Osteocyte (in vitro differentiated cells): ENCODE measurements at regions not wholly inside any gene's neighbourhood (a gene's known extent, or its start where the extent isn't known, plus 50 kb on each side); places are given as distances from the start of the nearest gene placed in this dataset.

Experiments used
- DNase-seq: peaks from one replicate; pipeline ENCODE4 v3.0.0; 2021; ENCODE audit warnings: mixed read lengths; ENCODE audit not compliant: unreplicated experiment; ENCODE audit errors: extremely low spot score
- H3K27ac Mint-ChIP-seq: one replicate; pipeline ENCODE4 v1.8.0; 2021; ENCODE audit warnings: mild to moderate bottlenecking, mixed read lengths; ENCODE audit not compliant: unreplicated experiment
- H3K27me3 Mint-ChIP-seq: one replicate; pipeline ENCODE4 v1.8.0; 2021; ENCODE audit warnings: mixed read lengths; ENCODE audit not compliant: unreplicated experiment
- H3K36me3 Mint-ChIP-seq: one replicate; pipeline ENCODE4 v1.8.0; 2021; ENCODE audit warnings: mixed read lengths; ENCODE audit not compliant: unreplicated experiment
- H3K4me1 Mint-ChIP-seq: one replicate; pipeline ENCODE4 v1.8.0; 2021; ENCODE audit warnings: mixed read lengths; ENCODE audit not compliant: unreplicated experiment
- H3K4me3 Mint-ChIP-seq: one replicate; pipeline ENCODE4 v1.8.0; 2021; ENCODE audit warnings: mild to moderate bottlenecking, moderate library complexity, mixed read lengths; ENCODE audit not compliant: unreplicated experiment
- H3K9me3 Mint-ChIP-seq: one replicate; pipeline ENCODE4 v1.8.0; 2021; ENCODE audit warnings: mixed read lengths; ENCODE audit not compliant: unreplicated experiment
- CTCF ChIP-seq: fragments of 200-600 bp; sonication (generic); IDR thresholded peaks from 2 replicates; pipeline ENCODE4 v1.5.0; 2021; ENCODE audit warnings: antibody characterized with exemption, mild to moderate bottlenecking, moderate library complexity

- Mint-ChIP-seq H3K27me3 (no peaks in the 10 kb centered on the region), H3K27ac (no peak overlapping the region), H3K9me3 (peaks cover 57% of the 10 kb centered on the region), H3K4me3 (no peak overlapping the region), H3K4me1 (no peaks in the 10 kb centered on the region), H3K36me3 (no peaks in the 10 kb centered on the region)
- TF ChIP-seq CTCF = no peak
- DNase-seq = no peak
These were observed 528.8 kb downstream of the IRX1 start for GRCh38 chr5:4124221-4124970.

GRCh38 chr5:4128994-4129393, 533.4 kb downstream of the IRX1 start:
- H3K9me3 Mint-ChIP-seq = peaks cover 60% of the 10 kb centered on the region
- H3K4me1 Mint-ChIP-seq = no peaks in the 10 kb centered on the region
- H3K4me3 Mint-ChIP-seq = no peak overlapping the region
- no peaks in the 10 kb centered on the region for H3K36me3 Mint-ChIP-seq
- TF ChIP-seq CTCF = no peak
- H3K27me3 Mint-ChIP-seq = no peaks in the 10 kb centered on the region
- no peak overlapping the region for H3K27ac Mint-ChIP-seq
- DNase-seq = no peak

- DNase-seq = no peak
- Mint-ChIP-seq H3K27ac (no peak overlapping the region), H3K4me1 (no peaks in the 10 kb centered on the region), H3K27me3 (no peaks in the 10 kb centered on the region), H3K9me3 (peaks cover 55% of the 10 kb centered on the region), H3K36me3 (no peaks in the 10 kb centered on the region), H3K4me3 (no peak overlapping the region)
- no peak for TF ChIP-seq CTCF
These were observed 533.9 kb downstream of the IRX1 start for GRCh38 chr5:4129523-4129922.

GRCh38 chr5:4130819-4131218, 535.2 kb downstream of the IRX1 start:
- no peak for TF ChIP-seq CTCF
- H3K27me3 Mint-ChIP-seq = no peaks in the 10 kb centered on the region
- no peaks in the 10 kb centered on the region for H3K4me1 Mint-ChIP-seq
- no peak overlapping the region for H3K4me3 Mint-ChIP-seq
- no peaks in the 10 kb centered on the region for H3K36me3 Mint-ChIP-seq
- DNase-seq = no peak
- H3K9me3 Mint-ChIP-seq = peaks cover 44% of the 10 kb centered on the region
- H3K27ac Mint-ChIP-seq = no peak overlapping the region

- Mint-ChIP-seq H3K9me3 (peaks cover 44% of the 10 kb centered on the region), H3K4me3 (no peak overlapping the region), H3K27me3 (no peaks in the 10 kb centered on the region), H3K36me3 (no peaks in the 10 kb centered on the region), H3K4me1 (no peaks in the 10 kb centered on the region), H3K27ac (no peak overlapping the region)
- DNase-seq = no peak
- no peak for TF ChIP-seq CTCF
These were observed 542.1 kb downstream of the IRX1 start for GRCh38 chr5:4137781-4138180.
